RWPE2 (cell line): ENCODE measurements at regions not wholly inside any gene's neighbourhood (a gene's known extent, or its start where the extent isn't known, plus 50 kb on each side); places are given as distances from the start of the nearest gene placed in this dataset.

Source experiments
- ATAC-seq: fragments of 200-7000 bp; cut with Tn5 transposase; 3 replicates; pipeline ENCODE4 v1.9.1; 2021; ENCODE audit warnings: low read depth
- DNase-seq: peaks from one replicate; pipeline ENCODE4 v3.0.0-alpha.2; 2020; ENCODE audit warnings: low spot score
- H3K27ac ChIP-seq: fragments of 450-650 bp; 2 replicates; pipeline ENCODE4 v1.5.1; 2017; ENCODE audit warnings: mild to moderate bottlenecking; ENCODE audit not compliant: poor library complexity, severe bottlenecking
- H3K27me3 ChIP-seq: fragments of 250-450 bp; sonication (Bioruptor Pico); 2 replicates; pipeline ENCODE4 v1.5.1; 2021; ENCODE audit warnings: mild to moderate bottlenecking, moderate library complexity; ENCODE audit not compliant: insufficient read depth, poor library complexity, severe bottlenecking
- H3K36me3 ChIP-seq: fragments of 250-450 bp; sonication (Bioruptor Pico); 2 replicates; pipeline ENCODE4 v1.5.1; 2020; ENCODE audit warnings: low read depth, mild to moderate bottlenecking, moderate library complexity
- H3K4me1 ChIP-seq: fragments of 250-450 bp; sonication (Bioruptor Pico); 2 replicates; pipeline ENCODE4 v1.5.1; 2021; ENCODE audit warnings: mild to moderate bottlenecking, moderate library complexity; ENCODE audit not compliant: insufficient read depth, poor library complexity, severe bottlenecking
- H3K4me3 ChIP-seq: fragments of 250-450 bp; sonication (Bioruptor Pico); 2 replicates; pipeline ENCODE4 v1.5.1; 2021; ENCODE audit warnings: mild to moderate bottlenecking, moderate library complexity; ENCODE audit not compliant: severe bottlenecking
- H3K9me3 ChIP-seq: fragments of 250-450 bp; sonication (Bioruptor Pico); 2 replicates; pipeline ENCODE4 v1.5.1; 2021; ENCODE audit warnings: mild to moderate bottlenecking, moderate library complexity; ENCODE audit not compliant: severe bottlenecking
- TF ChIP-seq, protein P1 (sequence below): fragments of 450-650 bp; IDR thresholded peaks from one replicate; pipeline ENCODE4 v1.5.1; 2017; ENCODE audit warnings: mild to moderate bottlenecking, moderate library complexity; ENCODE audit not compliant: poor library complexity, severe bottlenecking

- Histone ChIP-seq H3K27ac (no peak overlapping the region), H3K36me3 (no peaks in the 10 kb centered on the region), H3K27me3 (no peaks in the 10 kb centered on the region), H3K4me3 (no peak overlapping the region), H3K9me3 (no peaks in the 10 kb centered on the region), H3K4me1 (peaks cover 28% of the 10 kb centered on the region)
- TF ChIP-seq, protein P1, sequence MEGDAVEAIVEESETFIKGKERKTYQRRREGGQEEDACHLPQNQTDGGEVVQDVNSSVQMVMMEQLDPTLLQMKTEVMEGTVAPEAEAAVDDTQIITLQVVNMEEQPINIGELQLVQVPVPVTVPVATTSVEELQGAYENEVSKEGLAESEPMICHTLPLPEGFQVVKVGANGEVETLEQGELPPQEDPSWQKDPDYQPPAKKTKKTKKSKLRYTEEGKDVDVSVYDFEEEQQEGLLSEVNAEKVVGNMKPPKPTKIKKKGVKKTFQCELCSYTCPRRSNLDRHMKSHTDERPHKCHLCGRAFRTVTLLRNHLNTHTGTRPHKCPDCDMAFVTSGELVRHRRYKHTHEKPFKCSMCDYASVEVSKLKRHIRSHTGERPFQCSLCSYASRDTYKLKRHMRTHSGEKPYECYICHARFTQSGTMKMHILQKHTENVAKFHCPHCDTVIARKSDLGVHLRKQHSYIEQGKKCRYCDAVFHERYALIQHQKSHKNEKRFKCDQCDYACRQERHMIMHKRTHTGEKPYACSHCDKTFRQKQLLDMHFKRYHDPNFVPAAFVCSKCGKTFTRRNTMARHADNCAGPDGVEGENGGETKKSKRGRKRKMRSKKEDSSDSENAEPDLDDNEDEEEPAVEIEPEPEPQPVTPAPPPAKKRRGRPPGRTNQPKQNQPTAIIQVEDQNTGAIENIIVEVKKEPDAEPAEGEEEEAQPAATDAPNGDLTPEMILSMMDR: no peak
- DNase-seq (no peak), ATAC-seq (no peak)
These were observed 503.5 kb upstream of the C1orf87 start for GRCh38 chr1:60577029-60577428.

DNA sequence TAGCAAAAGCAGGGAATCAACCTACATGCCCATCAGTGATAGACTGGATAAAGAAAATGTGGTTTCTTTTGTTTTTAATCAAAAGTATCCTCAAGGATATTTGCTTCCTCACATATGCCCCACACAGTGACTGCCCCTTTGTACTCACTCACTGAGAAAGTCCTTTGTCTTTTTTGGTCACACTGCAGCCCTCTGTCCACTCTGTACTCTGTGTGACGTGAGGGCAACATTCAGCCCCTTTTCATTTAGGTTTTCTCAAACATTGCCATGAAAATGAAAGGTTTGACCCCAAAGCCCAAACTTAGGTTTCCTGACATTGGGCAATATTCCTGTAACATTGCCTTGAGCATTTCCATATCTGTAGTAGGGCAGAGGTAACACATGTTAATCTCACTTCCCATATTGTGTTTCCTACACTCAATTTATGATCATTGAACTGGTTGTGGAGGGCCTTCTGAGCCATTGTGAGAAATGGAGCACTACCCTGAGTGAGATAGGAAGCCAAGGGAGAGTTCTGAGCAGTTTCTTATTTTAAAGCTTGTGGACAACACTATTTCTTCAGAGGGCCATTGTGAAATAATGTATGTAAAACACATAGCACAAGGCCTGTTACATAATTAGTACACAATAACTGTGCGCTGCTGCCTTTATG, 501.9 kb upstream of the C1orf87 start:
- H3K9me3 ChIP-seq: no peaks in the 10 kb centered on the region
- H3K4me1 ChIP-seq: peaks cover 32% of the 10 kb centered on the region
- TF ChIP-seq, protein P1: no peak
- no peak overlapping the region for H3K4me3 ChIP-seq
- no peak overlapping the region for H3K27ac ChIP-seq
- ATAC-seq (no peak), DNase-seq (no peak)
- H3K27me3 ChIP-seq: no peaks in the 10 kb centered on the region
- H3K36me3 ChIP-seq: no peaks in the 10 kb centered on the region

DNA sequence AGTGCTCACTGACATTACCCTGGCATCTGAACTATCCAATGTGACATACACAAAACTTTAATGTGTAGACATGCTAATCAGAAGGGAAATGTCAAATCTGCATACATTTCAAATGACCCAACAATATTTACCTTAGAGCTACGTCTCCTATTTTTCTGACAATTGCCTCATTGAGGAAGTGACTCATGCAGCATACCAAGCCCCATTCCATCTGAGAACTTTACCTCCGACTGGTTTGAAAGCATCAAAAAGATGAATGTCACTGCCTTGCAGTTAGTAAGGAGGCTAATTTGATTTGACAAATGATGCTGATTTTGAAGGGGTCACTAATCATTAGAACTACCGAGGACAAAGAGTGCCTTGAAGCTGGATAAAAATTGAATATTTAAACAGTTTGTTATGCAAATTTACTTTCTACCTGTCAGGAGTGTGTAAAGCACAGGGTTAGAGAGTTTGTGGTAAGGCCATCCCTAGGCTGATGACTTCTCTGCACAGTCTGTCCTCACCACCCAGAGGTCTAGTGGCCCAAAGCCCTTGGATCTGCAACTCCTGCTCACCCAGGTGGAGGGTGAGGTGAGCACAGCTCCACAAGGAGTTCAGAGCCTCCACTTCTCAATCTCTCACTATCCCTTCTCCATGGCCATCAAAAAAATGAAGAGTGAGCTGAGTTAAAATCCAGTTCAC, 500.3 kb upstream of the C1orf87 start:
- no peak overlapping the region for H3K4me3 ChIP-seq
- TF ChIP-seq, protein P1: no peak
- H3K27me3 ChIP-seq: no peaks in the 10 kb centered on the region
- DNase-seq: no peak
- H3K36me3 ChIP-seq: no peaks in the 10 kb centered on the region
- H3K4me1 ChIP-seq: peaks cover 42% of the 10 kb centered on the region
- no peaks in the 10 kb centered on the region for H3K9me3 ChIP-seq
- peak; percentile 82 for ATAC-seq
- peak overlapping the region; percentile 93 for H3K27ac ChIP-seq

GRCh38 chr1:60573121-60573520, 499.6 kb upstream of the C1orf87 start:
- TF ChIP-seq, protein P1: no peak
- Histone ChIP-seq H3K4me1 (peaks cover 43% of the 10 kb centered on the region), H3K27ac (peak overlapping the region; percentile 93), H3K4me3 (no peak overlapping the region), H3K9me3 (no peaks in the 10 kb centered on the region), H3K27me3 (no peaks in the 10 kb centered on the region), H3K36me3 (no peaks in the 10 kb centered on the region)
- DNase-seq (no peak), ATAC-seq (peak; percentile 56)

GRCh38 chr1:60572378-60572777, 498.8 kb upstream of the C1orf87 start:
- Histone ChIP-seq H3K27me3 (no peaks in the 10 kb centered on the region), H3K4me1 (peaks cover 43% of the 10 kb centered on the region), H3K9me3 (no peaks in the 10 kb centered on the region), H3K27ac (peak overlapping the region; percentile 93), H3K36me3 (no peaks in the 10 kb centered on the region), H3K4me3 (no peak overlapping the region)
- ATAC-seq: no peak
- no peak for DNase-seq
- TF ChIP-seq, protein P1: no peak
